IMR-90 (cell line): ENCODE measurements at regions not wholly inside any gene's neighbourhood (a gene's known extent, or its start where the extent isn't known, plus 50 kb on each side); places are given as distances from the start of the nearest gene placed in this dataset.

ENCODE experiments used
- ATAC-seq: fragments of 200-7000 bp; cut with Tn5 transposase; 2 replicates; pipeline ENCODE4 v1.9.1; 2020; ENCODE audit warnings: low read depth, mild to moderate bottlenecking, moderate library complexity
- BruUV-seq: library from RNA; stranded (reverse); fragments of 400-500 nt; replicated peaks from 2 replicates; lab custom pipeline; 2021; lab: Mats Ljungman, UMichigan
- CTCF ChIA-PET: fragments of 300-600 bp; formaldehyde crosslinking; extraction: SDS; loops from one replicate; lab custom pipeline; 2021; ENCODE audit warnings: antibody characterized with exemption; lab: Yijun Ruan, JAX
- POLR2A ChIA-PET: fragments of 300-600 bp; sonication (Branson Sonifier 250); formaldehyde crosslinking; loops from one replicate; lab custom pipeline; 2022; ENCODE audit warnings: antibody characterized with exemption; ENCODE audit not compliant: unreplicated experiment; lab: Charles Lee
- DNase-seq: peaks from one replicate; pipeline ENCODE4 v3.0.0; 2013
- H2AFZ ChIP-seq: replicated peaks from 2 replicates; pipeline ENCODE3; 2013; ENCODE audit warnings: low read length, mild to moderate bottlenecking; ENCODE audit not compliant: poor library complexity
- H2AK5ac ChIP-seq: 2 replicates; pipeline ENCODE4 v1.6.1; 2013; ENCODE audit warnings: low read depth, low read length, inconsistent platforms
- H2AK9ac ChIP-seq: replicated peaks from 2 replicates; pipeline ENCODE3; 2013; ENCODE audit warnings: mild to moderate bottlenecking, low read depth, low read length, moderate library complexity; ENCODE audit not compliant: poor library complexity
- H2BK120ac ChIP-seq: 2 replicates; pipeline ENCODE4 v1.6.1; 2013; ENCODE audit warnings: low read depth, low read length, inconsistent platforms
- H2BK15ac ChIP-seq: 3 replicates; pipeline ENCODE4 v1.6.1; 2013; ENCODE audit warnings: low read depth, low read length, inconsistent platforms
- H2BK20ac ChIP-seq: 2 replicates; pipeline ENCODE4 v1.6.1; 2013; ENCODE audit warnings: low read depth, mild to moderate bottlenecking, inconsistent platforms, low read length, moderate library complexity
- H2BK5ac ChIP-seq: 2 replicates; pipeline ENCODE4 v1.6.1; 2013; ENCODE audit warnings: mild to moderate bottlenecking, low read depth, low read length, inconsistent platforms; ENCODE audit not compliant: poor library complexity, severe bottlenecking
- H3K14ac ChIP-seq: replicated peaks from 2 replicates; pipeline ENCODE4 v1.6.1; 2013; ENCODE audit warnings: low read depth, low read length, inconsistent platforms
- H3K18ac ChIP-seq: 2 replicates; pipeline ENCODE4 v1.6.1; 2013; ENCODE audit warnings: low read depth, low read length, control low read depth
- H3K23ac ChIP-seq: 2 replicates; pipeline ENCODE4 v1.6.1; 2013; ENCODE audit warnings: low read depth, low read length, inconsistent platforms
- H3K27ac ChIP-seq: 2 replicates; pipeline ENCODE4 v1.5.1; 2013; ENCODE audit warnings: mild to moderate bottlenecking, control low read depth, low read length; ENCODE audit not compliant: insufficient read depth
- H3K27me3 ChIP-seq: 2 replicates; pipeline ENCODE4 v1.6.1; 2013; ENCODE audit warnings: low read length; ENCODE audit not compliant: control insufficient read depth, insufficient read depth
- H3K36me3 ChIP-seq: 2 replicates; pipeline ENCODE4 v1.6.1; 2013; ENCODE audit warnings: low read length, mixed read lengths; ENCODE audit not compliant: control insufficient read depth, insufficient read depth
- H3K4ac ChIP-seq: 2 replicates; pipeline ENCODE4 v1.6.1; 2013; ENCODE audit warnings: low read depth, low read length, inconsistent platforms
- H3K4me1 ChIP-seq: 2 replicates; pipeline ENCODE4 v1.6.1; 2013; ENCODE audit warnings: low read length, mixed read lengths; ENCODE audit not compliant: control insufficient read depth, insufficient read depth
- H3K4me2 ChIP-seq: 2 replicates; pipeline ENCODE4 v1.6.1; 2013; ENCODE audit warnings: low read depth, mild to moderate bottlenecking, control low read depth, low read length, moderate library complexity
- H3K4me3 ChIP-seq: 2 replicates; pipeline ENCODE4 v1.5.1; 2013; ENCODE audit warnings: low read depth, mild to moderate bottlenecking, control low read depth, low read length, moderate library complexity; ENCODE audit not compliant: insufficient read depth
- H3K56ac ChIP-seq: 2 replicates; pipeline ENCODE4 v1.6.1; 2013; ENCODE audit warnings: low read length, inconsistent platforms; ENCODE audit not compliant: insufficient read depth; ENCODE audit errors: extremely low read depth
- H3K79me1 ChIP-seq, 2 experiments: 2 replicates each; pipeline ENCODE4 v1.6.1; 2013; ENCODE audit warnings: low read length in 2 of 2, inconsistent platforms in 1 of 2, low read depth in 1 of 2
- H3K9ac ChIP-seq: 2 replicates; pipeline ENCODE4 v1.6.1; 2013; ENCODE audit warnings: low read depth, low read length, control low read depth
- H3K9me1 ChIP-seq: 2 replicates; pipeline ENCODE4 v1.6.1; 2013; ENCODE audit warnings: low read length, inconsistent platforms; ENCODE audit not compliant: insufficient read depth
- H3K9me3 ChIP-seq: 2 replicates; pipeline ENCODE4 v1.6.1; 2013; ENCODE audit warnings: low read length; ENCODE audit not compliant: control insufficient read depth, insufficient read depth
- H4K20me1 ChIP-seq: 2 replicates; pipeline ENCODE4 v1.6.1; 2013; ENCODE audit warnings: low read length, inconsistent platforms; ENCODE audit not compliant: insufficient read depth
- H4K5ac ChIP-seq: 2 replicates; pipeline ENCODE4 v1.6.1; 2013; ENCODE audit warnings: mild to moderate bottlenecking, low read depth, low read length, control low read depth
- H4K8ac ChIP-seq, 2 experiments: 2 replicates each; pipeline ENCODE4 v1.6.1; 2013; ENCODE audit warnings: low read depth in 2 of 2, low read length in 2 of 2, control low read depth in 1 of 2, inconsistent platforms in 1 of 2
- H4K91ac ChIP-seq: 2 replicates; pipeline ENCODE4 v1.6.1; 2013; ENCODE audit warnings: low read depth, low read length, inconsistent platforms; ENCODE audit not compliant: insufficient read depth
- BHLHE40 ChIP-seq: fragments of 150-350 bp; IDR thresholded peaks from 2 replicates; pipeline ENCODE4 v1.6.1; 2016; ENCODE audit warnings: mild to moderate bottlenecking, low read depth, low read length
- CEBPB ChIP-seq: IDR thresholded peaks from 2 replicates; pipeline ENCODE4 v1.6.1; 2012; ENCODE audit warnings: low read depth, low read length, improper control_type of control experiment
- CHD1 ChIP-seq: IDR thresholded peaks from 2 replicates; pipeline ENCODE4 v1.6.1; 2012; ENCODE audit warnings: low read depth, low read length, improper control_type of control experiment
- CTCF ChIP-seq: conservative IDR thresholded peaks from 2 replicates; pipeline ENCODE4 v1.5.1; 2012; ENCODE audit warnings: mild to moderate bottlenecking, low read depth, low read length, improper control_type of control experiment
- FOS ChIP-seq: fragments of 150-350 bp; IDR thresholded peaks from 2 replicates; pipeline ENCODE4 v1.6.1; 2016; ENCODE audit warnings: low read depth, low read length
- MAFK ChIP-seq: IDR thresholded peaks from 2 replicates; pipeline ENCODE4 v1.6.1; 2012; ENCODE audit warnings: low read depth, low read length, improper control_type of control experiment
- MXI1 ChIP-seq: IDR thresholded peaks from 2 replicates; pipeline ENCODE4 v1.6.1; 2012; ENCODE audit warnings: low read depth, mild to moderate bottlenecking, low read length, moderate library complexity, borderline replicate concordance
- NFE2L2 ChIP-seq: fragments of 150-350 bp; IDR thresholded peaks from 2 replicates; pipeline ENCODE4 v1.6.1; 2016; ENCODE audit warnings: low read depth, mild to moderate bottlenecking, low read length
- POLR2A ChIP-seq: IDR thresholded peaks from 2 replicates; pipeline ENCODE4 v1.6.1; 2012; ENCODE audit warnings: mild to moderate bottlenecking, low read depth, low read length
- RCOR1 ChIP-seq: IDR thresholded peaks from 2 replicates; pipeline ENCODE4 v1.6.1; 2012; ENCODE audit warnings: mild to moderate bottlenecking, low read length, improper control_type of control experiment; ENCODE audit not compliant: insufficient replicate concordance
- SMC3 ChIP-seq: fragments of 150-350 bp; IDR thresholded peaks from 2 replicates; pipeline ENCODE4 v1.6.1; 2016; ENCODE audit warnings: low read depth, mild to moderate bottlenecking, antibody characterized with exemption, low read length, moderate library complexity
- WGBS, 2 experiments: methylation state at CpG; one replicate each; pipeline versions ENCODE4 v1.1.5 to v1.1.7; 2013; ENCODE audit warnings: missing lambda C conversion rate in 2 of 2; ENCODE audit not compliant: insufficient read length in 1 of 2; ENCODE audit errors: extremely low coverage in 2 of 2; 5-methylcytosine and 5-hydroxymethylcytosine counted together
- dilution Hi-C: fragments of 300-500 bp; cut with HindIII; formaldehyde crosslinking; loops from one replicate; pipeline ENCODE4 v1.14.3; 2018; ENCODE audit warnings: low sequenced_read_pairs; ENCODE audit not compliant: unreplicated experiment
- in situ Hi-C: fragments of 300-500 bp; cut with MboI; formaldehyde crosslinking; loops from 3 replicates; pipeline ENCODE4 v1.14.3; 2019; ENCODE audit warnings: low sequenced_read_pairs, inconsistent platforms, mixed read lengths
- intact Hi-C: fragments of 100-400 bp; cut with micrococcal nuclease; formaldehyde crosslinking; loops from 2 replicates; pipeline ENCODE4 v1.10.0; 2022

- 100% methylated on average over 1 of the region's 12 CpGs; no CpG with 5 or more reads in 1 of the 2 experiments for WGBS, 2 experiments
- dilution Hi-C loops = no loop called here
These were observed 156.7 kb upstream of the KLF6 start for GRCh38 chr10:3941676-3942075.

More at GRCh38 chr10:3941676-3942075, 156.7 kb upstream of the KLF6 start:
- intact Hi-C loops (no loop called here), in situ Hi-C loops (no loop called here)
- Histone ChIP-seq H3K9ac (no peak overlapping the region), H2AFZ (no peak overlapping the region), H3K9me3 (peaks cover 3% of the 10 kb centered on the region; the same call in 1 of the 2 replicates), H3K4me3 (no peak overlapping the region), H2AK9ac (no peak overlapping the region), H2BK20ac (no peak overlapping the region), H3K4ac (peak overlapping the region; percentile 38), H2BK120ac (no peak overlapping the region; the same call in 1 of the 2 replicates), H3K4me2 (no peak overlapping the region), H3K79me1 (peaks cover 0 to 12% of the 10 kb centered on the region in 2 experiments; a peak in 2 of 4 replicates), H2BK15ac (no peak overlapping the region), H3K14ac (no peak overlapping the region), H3K36me3 (no peaks in the 10 kb centered on the region), H3K27me3 (no peaks in the 10 kb centered on the region), H4K5ac (no peak overlapping the region), H3K9me1 (peaks cover 12% of the 10 kb centered on the region), H3K56ac (no peak overlapping the region), H4K20me1 (no peaks in the 10 kb centered on the region), H4K8ac (peak overlapping the region in 1 of 2 experiments; percentile 5; a peak in 1 of 4 replicates), H3K27ac (no peak overlapping the region), H3K23ac (no peak overlapping the region), H2BK5ac (no peak overlapping the region), H2AK5ac (0 out of 2 replicates have a peak overlapping the region, but pooled peaks have one; percentile 5), H4K91ac (no peak overlapping the region), H3K4me1 (peaks cover 18% of the 10 kb centered on the region), H3K18ac (no peak overlapping the region)
- DNase-seq (no peak), ATAC-seq (no peak)
- no TSS peak for BruUV-seq
- ChIA-PET CTCF (interaction anchor here (0.7 kb wide), 1 partner anchor 623 kb away, joined by 3 read pairs; no protein-coding TSS in a partner anchor), POLR2A (no interaction called here)
- TF ChIP-seq MAFK = no peak
- no peak for TF ChIP-seq RCOR1
- no peak for TF ChIP-seq SMC3
- TF ChIP-seq FOS = no peak
- TF ChIP-seq MXI1 = no peak
- no peak for TF ChIP-seq BHLHE40
- no peak for TF ChIP-seq CTCF
- no peak for TF ChIP-seq CEBPB
- TF ChIP-seq NFE2L2 = no peak
- no peak for TF ChIP-seq POLR2A
- no peak for TF ChIP-seq CHD1
